Ovary (tissue), 3 donors: ENCODE measurements at regions not wholly inside any gene's neighbourhood (a gene's known extent, or its start where the extent isn't known, plus 50 kb on each side); places are given as distances from the start of the nearest gene placed in this dataset.

ENCODE experiments used
- CTCF ChIP-seq, 3 donors: fragments of 450-650 bp in 2 of 3; fragments of 200-600 bp in 1 of 3; IDR thresholded peaks; one replicate each; pipeline versions ENCODE4 v1.5.1 to v1.8.0; 2016 to 2022; ENCODE audit warnings: antibody characterized with exemption in 3 of 3, mild to moderate bottlenecking in 1 of 3
- POLR2A ChIP-seq: fragments of 450-650 bp; IDR thresholded peaks from one replicate; pipeline ENCODE4 v1.6.1; 2017; ENCODE audit warnings: antibody characterized with exemption, mild to moderate bottlenecking, moderate library complexity
- donor health status: DM: no; HTN: no; CAD: no.

DNA sequence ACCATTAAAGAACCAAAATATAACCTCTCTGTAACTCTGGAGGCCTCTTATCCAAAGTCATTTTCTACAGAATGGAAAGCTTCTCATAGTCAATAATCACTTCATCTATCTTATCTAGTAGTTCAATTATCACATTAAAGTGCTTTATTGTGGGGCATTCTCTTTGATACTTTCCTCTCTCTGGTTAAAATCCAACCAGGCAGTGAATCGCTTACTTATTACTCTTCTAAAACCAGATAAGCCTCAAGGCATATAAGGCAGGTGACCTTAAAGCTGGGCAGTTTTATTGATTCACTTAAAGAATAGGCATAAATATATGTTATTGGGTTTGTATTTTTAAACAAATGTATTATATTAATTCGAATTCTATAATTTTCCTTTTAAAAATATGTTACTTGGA is 2162.1 kb upstream of the TENM3 start:
- TF ChIP-seq CTCF (IDR thresholded peaks at IDR 0.05) (no peak), POLR2A (no peak)
